Neuron (in vitro differentiated cells): ENCODE measurements at regions not wholly inside any gene's neighbourhood (a gene's known extent, or its start where the extent isn't known, plus 50 kb on each side); places are given as distances from the start of the nearest gene placed in this dataset.

Source experiments
- H2AFZ ChIP-seq: one replicate; pipeline ENCODE4 v1.6.1; 2013; ENCODE audit warnings: low read depth, mild to moderate bottlenecking, inconsistent platforms, low read length, moderate library complexity
- H3K27me3 ChIP-seq: one replicate; pipeline ENCODE4 v1.6.1; 2013; ENCODE audit warnings: low read length; ENCODE audit not compliant: insufficient read depth
- H3K36me3 ChIP-seq: one replicate; pipeline ENCODE4 v1.6.1; 2013; ENCODE audit warnings: low read length; ENCODE audit not compliant: insufficient read depth
- H3K4me1 ChIP-seq: one replicate; pipeline ENCODE4 v1.6.1; 2013; ENCODE audit warnings: low read length; ENCODE audit not compliant: insufficient read depth
- H3K4me3 ChIP-seq: 2 replicates; pipeline ENCODE4 v1.5.1; 2013; ENCODE audit warnings: mild to moderate bottlenecking, low read length, moderate library complexity
- H3K9me3 ChIP-seq: one replicate; pipeline ENCODE4 v1.6.1; 2013; ENCODE audit warnings: low read length

- no peaks in the 10 kb centered on the region for H3K27me3 ChIP-seq
- H3K36me3 ChIP-seq: no peaks in the 10 kb centered on the region
- H2AFZ ChIP-seq: no peak overlapping the region
- H3K9me3 ChIP-seq: no peaks in the 10 kb centered on the region
- no peak overlapping the region for H3K4me3 ChIP-seq
- H3K4me1 ChIP-seq: no peaks in the 10 kb centered on the region
Observed at GRCh38 chr15:56783156-56783856, 50.0 kb upstream of the ZNF280D start.
